NCI-H2171 treated with DMSO at 0.1 percent for 48 hours (cell line): ENCODE measurements at regions not wholly inside any gene's neighbourhood (a gene's known extent, or its start where the extent isn't known, plus 50 kb on each side); places are given as distances from the start of the nearest gene placed in this dataset.
"Not testable (repeated sequence)": the region's sequence is repeated elsewhere in the genome, so short reads cannot be mapped to it uniquely, and the experiment has no call there.

Source experiments
- DNase-seq: peaks from one replicate; lab custom pipeline; 2025; lab: John Stamatoyannopoulos, UW

GRCh38 chr7:26955516-26955915 is 91.1 kb upstream of the SKAP2 start:
- no peak for DNase-seq

GRCh38 chr7:26954951-26955350 is 90.6 kb upstream of the SKAP2 start:
- no peak for DNase-seq

GRCh38 chr7:26951407-26951950 is 87.1 kb upstream of the SKAP2 start:
- no peak for DNase-seq

GRCh38 chr7:26950889-26951288 is 86.5 kb upstream of the SKAP2 start:
- DNase-seq: no peak

- no peak for DNase-seq
These were observed 84.9 kb upstream of the SKAP2 start for GRCh38 chr7:26949319-26949718.

- DNase-seq: no peak
These were observed 84.3 kb upstream of the SKAP2 start for GRCh38 chr7:26948617-26949118.

GRCh38 chr7:26944501-26945358 is 80.3 kb upstream of the SKAP2 start:
- DNase-seq: peak; percentile 50

- DNase-seq: no peak
These were observed 73.7 kb upstream of the SKAP2 start for GRCh38 chr7:26937939-26938623.

GRCh38 chr7:26937306-26937705 is 72.9 kb upstream of the SKAP2 start:
- DNase-seq: no peak

GRCh38 chr7:26932616-26933015 is 68.2 kb upstream of the SKAP2 start:
- DNase-seq: not testable (repeated sequence)

- no peak for DNase-seq
These were observed 66.5 kb upstream of the SKAP2 start for GRCh38 chr7:26930845-26931244.

GRCh38 chr7:26930201-26930600 is 65.8 kb upstream of the SKAP2 start:
- DNase-seq: no peak

- DNase-seq: no peak
These were observed 64.4 kb upstream of the SKAP2 start for GRCh38 chr7:26928703-26929347.

GRCh38 chr7:26925768-26926167 is 61.4 kb upstream of the SKAP2 start:
- DNase-seq: no peak

- no peak for DNase-seq
These were observed 59.9 kb upstream of the SKAP2 start for GRCh38 chr7:26924149-26924767.

- no peak for DNase-seq
These were observed 55.6 kb upstream of the SKAP2 start for GRCh38 chr7:26919906-26920493.

- DNase-seq: no peak
These were observed 53.9 kb upstream of the SKAP2 start for GRCh38 chr7:26918241-26918640.

GRCh38 chr7:26916779-26917320 is 52.5 kb upstream of the SKAP2 start:
- no peak for DNase-seq

- DNase-seq: no peak
These were observed 51.9 kb upstream of the SKAP2 start for GRCh38 chr7:26916336-26916735.
